ENCODE measurements at regions not wholly inside any gene's neighbourhood (a gene's known extent, or its start where the extent isn't known, plus 50 kb on each side); places are given as distances from the start of the nearest gene placed in this dataset.

DNA sequence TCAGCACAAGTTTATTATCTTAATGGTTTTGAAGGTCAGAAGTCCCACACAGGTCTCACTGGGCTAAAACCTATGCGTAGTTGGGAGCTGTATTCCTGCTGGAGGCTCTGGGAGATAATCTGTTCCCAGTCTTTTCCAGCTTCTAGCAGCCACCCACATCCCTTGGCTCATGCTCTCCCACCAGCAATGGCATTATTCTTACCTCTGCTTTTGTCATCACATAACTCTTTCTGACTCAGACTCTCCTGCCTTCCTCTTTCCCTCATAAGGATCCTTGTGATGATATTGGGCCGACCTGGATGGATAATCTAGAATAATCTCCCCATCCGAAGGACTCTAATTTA, 122.2 kb upstream of the PRDX6 start:
- Mint-ChIP-seq H3K27ac (ENCODE audit: unreplicated experiment) (no peak overlapping the region), H3K4me3 (ENCODE audit: unreplicated experiment) (no peak overlapping the region), H3K9me3 (ENCODE audit: unreplicated experiment) (peaks cover 1% of the 10 kb centered on the region), H3K27me3 (ENCODE audit: unreplicated experiment) (no peaks in the 10 kb centered on the region), H3K36me3 (ENCODE audit: unreplicated experiment) (peaks cover 12% of the 10 kb centered on the region), H3K4me1 (ENCODE audit: low read depth, unreplicated experiment) (no peaks in the 10 kb centered on the region)
- TF ChIP-seq, protein P1, sequence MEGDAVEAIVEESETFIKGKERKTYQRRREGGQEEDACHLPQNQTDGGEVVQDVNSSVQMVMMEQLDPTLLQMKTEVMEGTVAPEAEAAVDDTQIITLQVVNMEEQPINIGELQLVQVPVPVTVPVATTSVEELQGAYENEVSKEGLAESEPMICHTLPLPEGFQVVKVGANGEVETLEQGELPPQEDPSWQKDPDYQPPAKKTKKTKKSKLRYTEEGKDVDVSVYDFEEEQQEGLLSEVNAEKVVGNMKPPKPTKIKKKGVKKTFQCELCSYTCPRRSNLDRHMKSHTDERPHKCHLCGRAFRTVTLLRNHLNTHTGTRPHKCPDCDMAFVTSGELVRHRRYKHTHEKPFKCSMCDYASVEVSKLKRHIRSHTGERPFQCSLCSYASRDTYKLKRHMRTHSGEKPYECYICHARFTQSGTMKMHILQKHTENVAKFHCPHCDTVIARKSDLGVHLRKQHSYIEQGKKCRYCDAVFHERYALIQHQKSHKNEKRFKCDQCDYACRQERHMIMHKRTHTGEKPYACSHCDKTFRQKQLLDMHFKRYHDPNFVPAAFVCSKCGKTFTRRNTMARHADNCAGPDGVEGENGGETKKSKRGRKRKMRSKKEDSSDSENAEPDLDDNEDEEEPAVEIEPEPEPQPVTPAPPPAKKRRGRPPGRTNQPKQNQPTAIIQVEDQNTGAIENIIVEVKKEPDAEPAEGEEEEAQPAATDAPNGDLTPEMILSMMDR (IDR thresholded peaks at IDR 0.05; ENCODE audit: partially characterized antibody, unreplicated experiment): no peak
- DNase-seq: no peak

GRCh38 chr1:173355281-173356031, 121.7 kb upstream of the PRDX6 start:
- peaks cover 12% of the 10 kb centered on the region for H3K36me3 Mint-ChIP-seq (ENCODE audit: unreplicated experiment)
- H3K27me3 Mint-ChIP-seq (ENCODE audit: unreplicated experiment): no peaks in the 10 kb centered on the region
- TF ChIP-seq, protein P1 (IDR thresholded peaks at IDR 0.05; ENCODE audit: partially characterized antibody, unreplicated experiment): no peak
- H3K27ac Mint-ChIP-seq (ENCODE audit: unreplicated experiment): no peak overlapping the region
- H3K9me3 Mint-ChIP-seq (ENCODE audit: unreplicated experiment): peaks cover 1% of the 10 kb centered on the region
- H3K4me1 Mint-ChIP-seq (ENCODE audit: low read depth, unreplicated experiment): no peaks in the 10 kb centered on the region
- no peak overlapping the region for H3K4me3 Mint-ChIP-seq (ENCODE audit: unreplicated experiment)
- no peak for DNase-seq

DNA sequence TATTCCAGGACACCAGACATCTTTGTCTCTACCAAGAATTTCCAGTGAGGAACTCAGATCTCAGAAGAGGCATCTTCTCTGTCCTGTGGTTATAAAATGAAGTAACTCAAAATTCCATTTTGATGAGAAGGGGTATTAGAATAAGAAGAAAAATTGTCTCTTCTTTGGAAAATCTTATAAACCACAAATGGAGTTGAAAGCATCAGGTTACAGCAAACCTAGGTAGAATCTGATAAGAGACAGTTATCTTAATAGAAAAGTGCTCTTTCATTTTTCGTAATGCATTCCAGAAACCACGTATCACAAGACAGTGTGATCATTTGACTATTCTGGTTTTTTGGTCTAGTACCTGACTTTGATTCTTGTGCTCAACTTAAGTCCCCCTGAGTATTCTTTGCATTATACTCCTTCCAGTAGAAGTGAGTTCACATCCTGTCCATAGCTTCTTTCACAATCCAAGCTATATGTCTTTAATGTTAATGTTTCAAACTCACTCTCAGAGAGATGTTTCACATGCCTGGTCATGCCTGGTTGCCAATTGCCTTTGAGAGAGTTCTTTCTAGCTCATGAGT, 120.9 kb upstream of the PRDX6 start:
- H3K27me3 Mint-ChIP-seq (ENCODE audit: unreplicated experiment): no peaks in the 10 kb centered on the region
- H3K27ac Mint-ChIP-seq (ENCODE audit: unreplicated experiment): no peak overlapping the region
- H3K9me3 Mint-ChIP-seq (ENCODE audit: unreplicated experiment): peaks cover 1% of the 10 kb centered on the region
- no peak overlapping the region for H3K4me3 Mint-ChIP-seq (ENCODE audit: unreplicated experiment)
- H3K36me3 Mint-ChIP-seq (ENCODE audit: unreplicated experiment): peaks cover 9% of the 10 kb centered on the region
- H3K4me1 Mint-ChIP-seq (ENCODE audit: low read depth, unreplicated experiment): no peaks in the 10 kb centered on the region
- TF ChIP-seq, protein P1 (IDR thresholded peaks at IDR 0.05; ENCODE audit: partially characterized antibody, unreplicated experiment): no peak
- no peak for DNase-seq

DNA sequence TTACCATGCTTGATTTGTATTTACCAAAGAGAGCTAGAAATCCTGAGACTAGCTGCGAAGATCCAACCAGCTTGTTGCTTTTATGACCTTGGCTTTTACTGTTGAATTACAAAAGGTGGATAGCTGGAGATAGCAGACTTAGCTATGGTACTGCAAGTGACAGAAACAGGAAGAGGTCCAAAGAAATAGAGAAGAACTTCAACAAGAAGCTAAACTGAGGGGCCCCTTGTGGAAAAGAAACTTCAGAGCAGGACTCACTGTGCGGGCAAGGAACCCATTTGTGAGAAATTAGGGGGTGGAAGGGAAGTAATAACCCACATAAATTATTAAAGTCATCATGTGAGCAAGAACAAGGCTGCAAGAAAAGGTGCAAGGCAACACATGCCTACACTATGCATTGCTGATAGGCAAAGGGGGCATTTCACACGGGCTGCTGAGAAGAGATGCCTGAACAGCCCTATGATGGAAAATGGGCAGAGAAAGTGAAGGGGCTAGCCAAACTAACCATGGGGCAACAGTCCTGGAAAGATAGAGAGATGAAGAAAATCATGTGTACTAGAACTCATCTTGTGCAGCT, 116.6 kb upstream of the PRDX6 start:
- no peak overlapping the region for H3K27ac Mint-ChIP-seq (ENCODE audit: unreplicated experiment)
- no peaks in the 10 kb centered on the region for H3K4me1 Mint-ChIP-seq (ENCODE audit: low read depth, unreplicated experiment)
- no peaks in the 10 kb centered on the region for H3K27me3 Mint-ChIP-seq (ENCODE audit: unreplicated experiment)
- no peak overlapping the region for H3K4me3 Mint-ChIP-seq (ENCODE audit: unreplicated experiment)
- H3K9me3 Mint-ChIP-seq (ENCODE audit: unreplicated experiment): no peaks in the 10 kb centered on the region
- TF ChIP-seq, protein P1 (IDR thresholded peaks at IDR 0.05; ENCODE audit: partially characterized antibody, unreplicated experiment): no peak
- no peaks in the 10 kb centered on the region for H3K36me3 Mint-ChIP-seq (ENCODE audit: unreplicated experiment)
- no peak for DNase-seq

GRCh38 chr1:173362543-173362942, 114.6 kb upstream of the PRDX6 start:
- Mint-ChIP-seq H3K27me3 (ENCODE audit: unreplicated experiment) (no peaks in the 10 kb centered on the region), H3K4me3 (ENCODE audit: unreplicated experiment) (no peak overlapping the region), H3K4me1 (ENCODE audit: low read depth, unreplicated experiment) (no peaks in the 10 kb centered on the region), H3K36me3 (ENCODE audit: unreplicated experiment) (no peaks in the 10 kb centered on the region), H3K27ac (ENCODE audit: unreplicated experiment) (no peak overlapping the region), H3K9me3 (ENCODE audit: unreplicated experiment) (no peaks in the 10 kb centered on the region)
- TF ChIP-seq, protein P1 (IDR thresholded peaks at IDR 0.05; ENCODE audit: partially characterized antibody, unreplicated experiment): no peak
- DNase-seq: no peak
